K562 (cell line): ENCODE measurements at regions not wholly inside any gene's neighbourhood (a gene's known extent, or its start where the extent isn't known, plus 50 kb on each side); places are given as distances from the start of the nearest gene placed in this dataset.

ENCODE experiments used
- ATF2 ChIP-seq: sonication (generic); formaldehyde crosslinking; IDR thresholded peaks from 2 replicates; pipeline ENCODE4 v1.8.1; 2022; ENCODE audit warnings: missing genetic modification reagents
- BACH1 ChIP-seq: fragments of 200-800 bp; sonication (Bioruptor generic); IDR thresholded peaks from 2 replicates; pipeline ENCODE4 v1.6.1; 2016; ENCODE audit warnings: missing genetic modification characterization, missing compliant biosample characterization
- DLX4 ChIP-seq: fragments of 250-450 bp; sonication (Bioruptor Pico); IDR thresholded peaks from 2 replicates; pipeline ENCODE4 v1.6.1; 2021; ENCODE audit warnings: mild to moderate bottlenecking
- E4F1 ChIP-seq: fragments of 250-450 bp; sonication (Bioruptor Pico); IDR thresholded peaks from 2 replicates; pipeline ENCODE4 v1.5.0; 2021; ENCODE audit warnings: mild to moderate bottlenecking, borderline replicate concordance
- KAT2B ChIP-seq: IDR thresholded peaks from one replicate; pipeline ENCODE4 v1.6.1; 2012; ENCODE audit warnings: low read depth, mild to moderate bottlenecking, control low read depth, inconsistent platforms, low read length, moderate library complexity
- KDM4B ChIP-seq, 2 experiments: fragments of 450-650 bp in 1 of 2; sonication (generic) in 1 of 2; IDR thresholded peaks; 2 replicates each; pipeline ENCODE4 v1.6.1; 2016 to 2017; ENCODE audit warnings: borderline replicate concordance in 2 of 2, antibody characterized with exemption in 1 of 2, low read depth in 1 of 2, mild to moderate bottlenecking in 1 of 2
- MTA3 ChIP-seq: fragments of 450-650 bp; formaldehyde crosslinking; IDR thresholded peaks from 2 replicates; pipeline ENCODE4 v1.6.1; 2017; ENCODE audit warnings: mild to moderate bottlenecking, borderline replicate concordance
- RBFOX2 ChIP-seq: fragments of 200-400 bp; formaldehyde crosslinking; IDR thresholded peaks from 2 replicates; pipeline ENCODE4 v1.6.1; 2017; ENCODE audit warnings: low read depth, mild to moderate bottlenecking, low read length, moderate library complexity
- RCOR1 ChIP-seq, 2 experiments: IDR thresholded peaks; 2 replicates each; pipeline ENCODE4 v1.6.1; 2012; ENCODE audit warnings: low read depth in 2 of 2, low read length in 2 of 2, borderline replicate concordance in 1 of 2, improper control_type of control experiment in 1 of 2
- TEAD2 ChIP-seq: fragments of 450-650 bp; IDR thresholded peaks from 2 replicates; pipeline ENCODE4 v1.6.1; 2016; ENCODE audit warnings: missing genetic modification characterization, control low read depth, missing compliant biosample characterization
- ZEB2 ChIP-seq: fragments of 450-650 bp; IDR thresholded peaks from 2 replicates; pipeline ENCODE4 v1.6.1; 2016
- ZFX ChIP-seq: sonication (generic); formaldehyde crosslinking; IDR thresholded peaks from 2 replicates; pipeline ENCODE4 v1.8.0; 2022; ENCODE audit warnings: mild to moderate bottlenecking, missing genetic modification reagents, moderate library complexity
- ZNF583 ChIP-seq: fragments of 250-450 bp; sonication (Bioruptor Pico); IDR thresholded peaks from 2 replicates; pipeline ENCODE4 v1.4.0; 2020
- ZNF644 ChIP-seq: fragments of 200-800 bp; sonication (Bioruptor generic); IDR thresholded peaks from 2 replicates; pipeline ENCODE4 v1.6.1; 2016; ENCODE audit warnings: low read depth, missing genetic modification characterization, missing compliant biosample characterization
- ZNF77 ChIP-seq: fragments of 250-450 bp; sonication (Bioruptor Pico); IDR thresholded peaks from 2 replicates; pipeline ENCODE4 v1.5.0; 2020
- ZNF79 ChIP-seq: fragments of 250-450 bp; sonication (Bioruptor Pico); IDR thresholded peaks from 2 replicates; pipeline ENCODE4 v1.4.0; 2020; ENCODE audit warnings: low read depth, mild to moderate bottlenecking, moderate library complexity
- TF ChIP-seq, protein P1 (sequence below), 2 experiments: fragments of 450-650 bp; conservative IDR thresholded peaks; 2 replicates each; pipeline ENCODE4 v1.6.1; 2017; ENCODE audit warnings: mild to moderate bottlenecking in 2 of 2, moderate library complexity in 2 of 2
- TF ChIP-seq, protein P2 (sequence below): sonication (generic); formaldehyde crosslinking; IDR thresholded peaks from 2 replicates; pipeline ENCODE4 v1.8.0; 2023; ENCODE audit warnings: mild to moderate bottlenecking, missing genetic modification reagents

- TF ChIP-seq ZNF79 (CRISPR knock-in tag) (no peak), MTA3 (no peak), ZNF77 (CRISPR knock-in tag) (no peak), ZNF583 (CRISPR knock-in tag) (no peak), ZNF644 (no peak), KAT2B (no peak), RCOR1 (IDR thresholded peaks at IDR 0.05; ENCODE audit: borderline replicate concordance in 1 of 2, low read depth in 2 of 2, low read length in 2 of 2) (no peak), ZEB2 (no peak), BACH1 (tag) (no peak), TEAD2 (tag) (no peak), KDM4B (IDR thresholded peaks at IDR 0.05; ENCODE audit: borderline replicate concordance in 2 of 2, low read depth in 1 of 2) (no peak), DLX4 (CRISPR knock-in tag) (no peak), E4F1 (no peak), RBFOX2 (no peak), ZFX (CRISPR knock-in tag) (no peak), ATF2 (no peak)
- TF ChIP-seq, protein P1, sequence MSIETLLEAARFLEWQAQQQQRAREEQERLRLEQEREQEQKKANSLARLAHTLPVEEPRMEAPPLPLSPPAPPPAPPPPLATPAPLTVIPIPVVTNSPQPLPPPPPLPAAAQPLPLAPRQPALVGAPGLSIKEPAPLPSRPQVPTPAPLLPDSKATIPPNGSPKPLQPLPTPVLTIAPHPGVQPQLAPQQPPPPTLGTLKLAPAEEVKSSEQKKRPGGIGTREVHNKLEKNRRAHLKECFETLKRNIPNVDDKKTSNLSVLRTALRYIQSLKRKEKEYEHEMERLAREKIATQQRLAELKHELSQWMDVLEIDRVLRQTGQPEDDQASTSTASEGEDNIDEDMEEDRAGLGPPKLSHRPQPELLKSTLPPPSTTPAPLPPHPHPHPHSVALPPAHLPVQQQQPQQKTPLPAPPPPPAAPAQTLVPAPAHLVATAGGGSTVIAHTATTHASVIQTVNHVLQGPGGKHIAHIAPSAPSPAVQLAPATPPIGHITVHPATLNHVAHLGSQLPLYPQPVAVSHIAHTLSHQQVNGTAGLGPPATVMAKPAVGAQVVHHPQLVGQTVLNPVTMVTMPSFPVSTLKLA (conservative IDR thresholded peaks at IDR 0.05), result 0 out of 4 replicates have a peak, but pooled peaks of 1 of the 2 experiments have one; percentile 16
- TF ChIP-seq, protein P2, sequence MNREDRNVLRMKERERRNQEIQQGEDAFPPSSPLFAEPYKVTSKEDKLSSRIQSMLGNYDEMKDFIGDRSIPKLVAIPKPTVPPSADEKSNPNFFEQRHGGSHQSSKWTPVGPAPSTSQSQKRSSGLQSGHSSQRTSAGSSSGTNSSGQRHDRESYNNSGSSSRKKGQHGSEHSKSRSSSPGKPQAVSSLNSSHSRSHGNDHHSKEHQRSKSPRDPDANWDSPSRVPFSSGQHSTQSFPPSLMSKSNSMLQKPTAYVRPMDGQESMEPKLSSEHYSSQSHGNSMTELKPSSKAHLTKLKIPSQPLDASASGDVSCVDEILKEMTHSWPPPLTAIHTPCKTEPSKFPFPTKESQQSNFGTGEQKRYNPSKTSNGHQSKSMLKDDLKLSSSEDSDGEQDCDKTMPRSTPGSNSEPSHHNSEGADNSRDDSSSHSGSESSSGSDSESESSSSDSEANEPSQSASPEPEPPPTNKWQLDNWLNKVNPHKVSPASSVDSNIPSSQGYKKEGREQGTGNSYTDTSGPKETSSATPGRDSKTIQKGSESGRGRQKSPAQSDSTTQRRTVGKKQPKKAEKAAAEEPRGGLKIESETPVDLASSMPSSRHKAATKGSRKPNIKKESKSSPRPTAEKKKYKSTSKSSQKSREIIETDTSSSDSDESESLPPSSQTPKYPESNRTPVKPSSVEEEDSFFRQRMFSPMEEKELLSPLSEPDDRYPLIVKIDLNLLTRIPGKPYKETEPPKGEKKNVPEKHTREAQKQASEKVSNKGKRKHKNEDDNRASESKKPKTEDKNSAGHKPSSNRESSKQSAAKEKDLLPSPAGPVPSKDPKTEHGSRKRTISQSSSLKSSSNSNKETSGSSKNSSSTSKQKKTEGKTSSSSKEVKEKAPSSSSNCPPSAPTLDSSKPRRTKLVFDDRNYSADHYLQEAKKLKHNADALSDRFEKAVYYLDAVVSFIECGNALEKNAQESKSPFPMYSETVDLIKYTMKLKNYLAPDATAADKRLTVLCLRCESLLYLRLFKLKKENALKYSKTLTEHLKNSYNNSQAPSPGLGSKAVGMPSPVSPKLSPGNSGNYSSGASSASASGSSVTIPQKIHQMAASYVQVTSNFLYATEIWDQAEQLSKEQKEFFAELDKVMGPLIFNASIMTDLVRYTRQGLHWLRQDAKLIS (CRISPR knock-in tag), result peak; percentile 44; the same call in 1 of the 2 replicates
Observed at GRCh38 chr2:111702119-111702803, 181.7 kb downstream of the ANAPC1 start (continued).
